ENCODE measurements at regions not wholly inside any gene's neighbourhood (a gene's known extent, or its start where the extent isn't known, plus 50 kb on each side); places are given as distances from the start of the nearest gene placed in this dataset.

GRCh38 chr2:153197402-153198386, 280.9 kb downstream of the RPRM start:
- no peaks in the 10 kb centered on the region for H3K4me1 Mint-ChIP-seq (ENCODE audit: low read depth)

GRCh38 chr2:153196378-153197058, 282.0 kb downstream of the RPRM start:
- Mint-ChIP-seq H3K27ac (no peak overlapping the region), H3K4me3 (no peak overlapping the region), H3K9me3 (peaks cover 66% of the 10 kb centered on the region)

More at GRCh38 chr2:153197402-153198386, 280.9 kb downstream of the RPRM start:
- intact Hi-C loops (cut with micrococcal nuclease), result no loop called here
- Mint-ChIP-seq H3K36me3 (ENCODE audit: low read depth) (no peaks in the 10 kb centered on the region), H3K27ac (no peak overlapping the region), H3K4me3 (no peak overlapping the region), H3K27me3 (no peaks in the 10 kb centered on the region), H3K9me3 (peaks cover 55% of the 10 kb centered on the region)

DNA sequence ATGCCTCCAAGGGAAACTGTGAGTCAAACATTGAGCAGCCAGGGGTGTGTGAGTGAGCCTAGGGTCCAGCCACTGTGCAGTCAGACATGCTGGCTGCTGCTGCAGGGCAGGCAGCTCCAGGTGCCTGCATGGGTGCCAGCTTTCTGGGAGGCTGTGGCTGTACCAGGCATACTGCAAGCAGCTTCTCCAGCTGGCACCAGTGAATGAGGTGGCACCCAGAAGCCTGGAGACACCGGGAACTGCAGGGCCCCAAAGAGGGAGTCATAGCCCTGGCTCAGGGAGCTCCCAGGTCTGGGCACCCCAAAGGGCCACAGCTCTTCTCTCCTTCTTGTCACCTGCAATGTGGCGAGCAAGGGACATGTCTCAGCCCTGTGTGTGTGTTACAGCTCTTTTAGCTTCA, 283.2 kb downstream of the RPRM start:
- H3K36me3 Mint-ChIP-seq (ENCODE audit: low read depth), result no peaks in the 10 kb centered on the region
- H3K27me3 Mint-ChIP-seq, result no peaks in the 10 kb centered on the region
- no peak overlapping the region for H3K27ac Mint-ChIP-seq
- no peak overlapping the region for H3K4me3 Mint-ChIP-seq
- no peaks in the 10 kb centered on the region for H3K4me1 Mint-ChIP-seq (ENCODE audit: low read depth)
- intact Hi-C loops (cut with micrococcal nuclease), result no loop called here
- H3K9me3 Mint-ChIP-seq, result peaks cover 76% of the 10 kb centered on the region

More at GRCh38 chr2:153196378-153197058, 282.0 kb downstream of the RPRM start:
- intact Hi-C loops (cut with micrococcal nuclease), result no loop called here
- H3K27me3 Mint-ChIP-seq, result no peaks in the 10 kb centered on the region
- H3K4me1 Mint-ChIP-seq (ENCODE audit: low read depth), result no peaks in the 10 kb centered on the region
- H3K36me3 Mint-ChIP-seq (ENCODE audit: low read depth), result no peaks in the 10 kb centered on the region

GRCh38 chr2:153189091-153189888, 289.3 kb downstream of the RPRM start:
- Mint-ChIP-seq H3K4me3 (no peak overlapping the region), H3K4me1 (ENCODE audit: low read depth) (no peaks in the 10 kb centered on the region), H3K27me3 (no peaks in the 10 kb centered on the region), H3K27ac (no peak overlapping the region), H3K36me3 (ENCODE audit: low read depth) (no peaks in the 10 kb centered on the region), H3K9me3 (peaks cover 47% of the 10 kb centered on the region)
- intact Hi-C loops (cut with micrococcal nuclease), result no loop called here

- Mint-ChIP-seq H3K36me3 (ENCODE audit: low read depth) (no peaks in the 10 kb centered on the region), H3K4me1 (ENCODE audit: low read depth) (no peaks in the 10 kb centered on the region), H3K9me3 (peaks cover 6% of the 10 kb centered on the region), H3K27ac (no peak overlapping the region), H3K4me3 (no peak overlapping the region), H3K27me3 (no peaks in the 10 kb centered on the region)
- intact Hi-C loops (cut with micrococcal nuclease), result no loop called here
Measured at GRCh38 chr2:153179808-153180207, 298.8 kb downstream of the RPRM start.

DNA sequence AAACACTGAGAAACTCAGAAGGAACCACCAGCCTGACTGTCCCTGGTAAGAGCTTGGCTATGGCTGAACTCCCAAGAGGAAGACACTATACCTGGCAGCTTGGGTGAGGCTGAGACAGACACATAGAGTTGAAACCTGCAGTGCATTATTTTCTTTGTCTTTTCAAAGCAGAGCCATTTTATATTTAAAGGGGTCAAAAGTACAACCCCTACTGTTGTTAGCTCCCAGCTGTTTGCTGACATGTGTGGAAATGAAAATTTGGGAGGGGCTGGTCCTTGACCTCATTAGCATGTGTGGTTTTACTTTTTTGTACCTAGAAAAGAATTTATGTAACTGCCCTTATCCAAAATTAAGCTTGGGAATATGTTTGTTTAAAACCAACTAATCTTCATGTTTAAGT, 309.0 kb downstream of the RPRM start:
- Mint-ChIP-seq H3K27ac (no peak overlapping the region), H3K4me3 (no peak overlapping the region), H3K36me3 (ENCODE audit: low read depth) (no peaks in the 10 kb centered on the region), H3K27me3 (no peaks in the 10 kb centered on the region), H3K4me1 (ENCODE audit: low read depth) (no peaks in the 10 kb centered on the region), H3K9me3 (no peaks in the 10 kb centered on the region)
- intact Hi-C loops (cut with micrococcal nuclease), result no loop called here

- Mint-ChIP-seq H3K36me3 (ENCODE audit: low read depth) (no peaks in the 10 kb centered on the region), H3K9me3 (no peaks in the 10 kb centered on the region), H3K4me1 (ENCODE audit: low read depth) (no peaks in the 10 kb centered on the region), H3K27me3 (no peaks in the 10 kb centered on the region), H3K27ac (no peak overlapping the region), H3K4me3 (no peak overlapping the region)
- intact Hi-C loops (cut with micrococcal nuclease), result no loop called here
Measured at GRCh38 chr2:153165021-153165420, 313.5 kb downstream of the RPRM start.

- no peaks in the 10 kb centered on the region for H3K36me3 Mint-ChIP-seq (ENCODE audit: low read depth)
- H3K9me3 Mint-ChIP-seq, result no peaks in the 10 kb centered on the region
- intact Hi-C loops (cut with micrococcal nuclease), result no loop called here
- H3K27me3 Mint-ChIP-seq, result no peaks in the 10 kb centered on the region
- H3K27ac Mint-ChIP-seq, result no peak overlapping the region
- no peak overlapping the region for H3K4me3 Mint-ChIP-seq
- no peaks in the 10 kb centered on the region for H3K4me1 Mint-ChIP-seq (ENCODE audit: low read depth)
Measured at GRCh38 chr2:153163055-153163454, 315.5 kb downstream of the RPRM start.

GRCh38 chr2:153156743-153157142, 321.8 kb downstream of the RPRM start:
- intact Hi-C loops (cut with micrococcal nuclease), result no loop called here
- Mint-ChIP-seq H3K4me1 (ENCODE audit: low read depth) (no peaks in the 10 kb centered on the region), H3K27me3 (no peaks in the 10 kb centered on the region), H3K9me3 (peaks cover 15% of the 10 kb centered on the region), H3K27ac (no peak overlapping the region), H3K36me3 (ENCODE audit: low read depth) (no peaks in the 10 kb centered on the region), H3K4me3 (no peak overlapping the region)

DNA sequence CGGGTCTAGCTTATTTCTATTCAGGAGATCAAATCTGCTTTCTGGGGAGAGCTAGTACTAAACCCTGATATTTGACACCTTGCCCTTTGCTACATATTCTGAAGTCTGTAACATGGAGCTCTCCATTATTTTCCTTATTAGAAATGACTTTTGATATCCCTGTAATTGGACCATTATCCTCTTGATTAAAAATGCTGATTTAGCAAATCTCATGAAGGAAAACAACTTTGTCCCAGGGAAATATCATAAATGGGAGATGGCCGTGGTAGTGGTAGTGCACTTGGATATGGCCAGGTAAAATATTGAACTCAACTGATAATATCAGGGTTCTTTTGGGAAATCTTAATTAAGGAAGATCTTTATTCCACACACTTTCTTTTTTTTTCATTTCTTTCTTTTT, 326.5 kb downstream of the RPRM start:
- H3K4me3 Mint-ChIP-seq, result no peak overlapping the region
- H3K27ac Mint-ChIP-seq, result no peak overlapping the region
- no peaks in the 10 kb centered on the region for H3K27me3 Mint-ChIP-seq
- H3K36me3 Mint-ChIP-seq (ENCODE audit: low read depth), result no peaks in the 10 kb centered on the region
- no peaks in the 10 kb centered on the region for H3K4me1 Mint-ChIP-seq (ENCODE audit: low read depth)
- intact Hi-C loops (cut with micrococcal nuclease), result no loop called here
- peaks cover 15% of the 10 kb centered on the region for H3K9me3 Mint-ChIP-seq

- Mint-ChIP-seq H3K9me3 (peaks cover 12% of the 10 kb centered on the region), H3K4me3 (no peak overlapping the region), H3K27ac (no peak overlapping the region), H3K4me1 (ENCODE audit: low read depth) (no peaks in the 10 kb centered on the region), H3K27me3 (no peaks in the 10 kb centered on the region), H3K36me3 (ENCODE audit: low read depth) (no peaks in the 10 kb centered on the region)
- intact Hi-C loops (cut with micrococcal nuclease), result no loop called here
Measured at GRCh38 chr2:153145470-153145978, 333.0 kb downstream of the RPRM start.

- intact Hi-C loops (cut with micrococcal nuclease), result no loop called here
- Mint-ChIP-seq H3K4me1 (ENCODE audit: low read depth) (no peaks in the 10 kb centered on the region), H3K27me3 (no peaks in the 10 kb centered on the region), H3K36me3 (ENCODE audit: low read depth) (no peaks in the 10 kb centered on the region), H3K4me3 (no peak overlapping the region), H3K27ac (no peak overlapping the region), H3K9me3 (peaks cover 12% of the 10 kb centered on the region)
Measured at GRCh38 chr2:153143540-153143939, 335.0 kb downstream of the RPRM start.

- no peaks in the 10 kb centered on the region for H3K36me3 Mint-ChIP-seq (ENCODE audit: low read depth)
- H3K4me3 Mint-ChIP-seq, result no peak overlapping the region
- no peaks in the 10 kb centered on the region for H3K4me1 Mint-ChIP-seq (ENCODE audit: low read depth)
- no peak overlapping the region for H3K27ac Mint-ChIP-seq
- H3K27me3 Mint-ChIP-seq, result no peaks in the 10 kb centered on the region
- intact Hi-C loops (cut with micrococcal nuclease), result no loop called here
- peaks cover 12% of the 10 kb centered on the region for H3K9me3 Mint-ChIP-seq
Measured at GRCh38 chr2:153140498-153140897, 338.1 kb downstream of the RPRM start.

Measured in dendritic cell treated with granulocyte-macrophage colony-stimulating factor and Interleukin-4, amounts not matched to agents 40 ng/mL and 50 ng/mL, for 4 days (primary cell).